ENCODE measurements at regions not wholly inside any gene's neighbourhood (a gene's known extent, or its start where the extent isn't known, plus 50 kb on each side); places are given as distances from the start of the nearest gene placed in this dataset.

DNA sequence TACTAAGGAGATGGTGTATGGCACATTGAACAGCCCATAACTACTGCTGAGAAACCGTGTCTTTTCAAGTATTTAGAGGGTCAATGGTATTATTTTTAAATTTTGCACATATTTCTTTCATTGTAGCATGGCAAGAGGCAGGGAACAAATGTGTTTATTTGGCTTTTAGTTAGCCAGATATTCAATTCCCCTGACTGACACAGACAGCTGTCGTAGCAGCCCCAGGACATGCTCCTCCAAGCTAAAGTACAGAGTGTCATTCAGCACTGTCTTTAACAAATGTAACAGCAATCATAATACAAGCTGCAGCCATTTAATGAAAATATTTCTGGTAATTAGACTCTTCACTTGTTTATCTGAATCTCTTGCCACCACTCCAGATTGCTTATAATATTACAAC, 687.1 kb downstream of the KLHL13 start:
- H3K9me3 Mint-ChIP-seq, result peaks cover 4% of the 10 kb centered on the region
- TF ChIP-seq, protein P1, sequence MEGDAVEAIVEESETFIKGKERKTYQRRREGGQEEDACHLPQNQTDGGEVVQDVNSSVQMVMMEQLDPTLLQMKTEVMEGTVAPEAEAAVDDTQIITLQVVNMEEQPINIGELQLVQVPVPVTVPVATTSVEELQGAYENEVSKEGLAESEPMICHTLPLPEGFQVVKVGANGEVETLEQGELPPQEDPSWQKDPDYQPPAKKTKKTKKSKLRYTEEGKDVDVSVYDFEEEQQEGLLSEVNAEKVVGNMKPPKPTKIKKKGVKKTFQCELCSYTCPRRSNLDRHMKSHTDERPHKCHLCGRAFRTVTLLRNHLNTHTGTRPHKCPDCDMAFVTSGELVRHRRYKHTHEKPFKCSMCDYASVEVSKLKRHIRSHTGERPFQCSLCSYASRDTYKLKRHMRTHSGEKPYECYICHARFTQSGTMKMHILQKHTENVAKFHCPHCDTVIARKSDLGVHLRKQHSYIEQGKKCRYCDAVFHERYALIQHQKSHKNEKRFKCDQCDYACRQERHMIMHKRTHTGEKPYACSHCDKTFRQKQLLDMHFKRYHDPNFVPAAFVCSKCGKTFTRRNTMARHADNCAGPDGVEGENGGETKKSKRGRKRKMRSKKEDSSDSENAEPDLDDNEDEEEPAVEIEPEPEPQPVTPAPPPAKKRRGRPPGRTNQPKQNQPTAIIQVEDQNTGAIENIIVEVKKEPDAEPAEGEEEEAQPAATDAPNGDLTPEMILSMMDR (IDR thresholded peaks at IDR 0.05), result no peak
- TF ChIP-seq EZH2 (IDR thresholded peaks at IDR 0.05), result no peak
- no peak for TF ChIP-seq EZH2phosphoT487 (IDR thresholded peaks at IDR 0.05)
- H3K27me3 Mint-ChIP-seq (ENCODE audit: insufficient read depth, low read depth), result no peaks in the 10 kb centered on the region

DNA sequence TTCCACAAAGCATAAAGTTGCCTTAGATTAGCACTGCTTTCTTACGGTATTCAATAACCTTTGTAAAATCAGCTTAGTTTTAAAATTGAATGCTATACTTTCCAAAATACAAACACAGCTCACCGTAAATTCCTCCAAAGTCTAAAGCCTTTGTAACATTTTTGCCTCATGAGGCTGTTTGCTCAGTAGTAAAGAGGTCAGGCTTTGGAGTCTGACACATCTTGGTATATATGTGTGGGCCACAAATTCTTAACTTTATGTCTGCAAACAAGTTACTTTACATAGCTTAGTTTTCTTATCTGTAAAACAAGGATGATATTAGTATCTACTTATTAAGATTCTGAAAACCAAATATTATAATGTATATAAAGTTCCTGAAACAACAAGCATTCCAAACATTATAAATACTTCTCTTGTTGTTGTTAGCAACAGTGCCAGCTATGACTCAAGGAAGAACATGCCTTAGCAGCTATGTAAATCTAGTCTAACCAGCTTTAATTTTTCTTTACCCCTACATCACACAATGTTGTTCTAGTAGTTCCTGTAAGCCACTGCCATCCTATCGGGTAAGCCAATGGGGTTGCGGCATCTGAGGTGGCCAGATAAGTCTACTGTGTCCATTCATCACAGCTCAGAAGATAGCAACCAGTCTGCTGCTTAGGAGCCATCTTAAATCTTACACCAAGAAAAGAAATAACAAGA, 709.0 kb downstream of the KLHL13 start:
- H3K9me3 ChIP-seq (ENCODE audit: low read depth), result peaks cover 9% of the 10 kb centered on the region
- TF ChIP-seq, protein P1 (IDR thresholded peaks at IDR 0.05), result no peak
- TF ChIP-seq EZH2phosphoT487 (IDR thresholded peaks at IDR 0.05) (no peak), EZH2 (IDR thresholded peaks at IDR 0.05) (no peak)
- H3K36me3 ChIP-seq, result no peaks in the 10 kb centered on the region
- H3K79me2 ChIP-seq (ENCODE audit: low read depth), result no peaks in the 10 kb centered on the region
- no peak for DNase-seq (ENCODE audit: low spot score)
- no peak overlapping the region for H3K9ac ChIP-seq
- no peak overlapping the region for H3K27ac ChIP-seq
- no peak overlapping the region for H3K4me2 ChIP-seq
- Mint-ChIP-seq H3K9me3 (peaks cover 7% of the 10 kb centered on the region), H3K27ac (no peak overlapping the region), H3K4me1 (no peaks in the 10 kb centered on the region), H3K4me3 (no peak overlapping the region), H3K36me3 (no peaks in the 10 kb centered on the region), H3K27me3 (ENCODE audit: insufficient read depth, low read depth) (peaks cover 2% of the 10 kb centered on the region)
- H3K4me1 ChIP-seq, result no peaks in the 10 kb centered on the region
- H3K4me3 ChIP-seq, result no peak overlapping the region
- no peak overlapping the region for H2AFZ ChIP-seq (replicated peaks)
- no peaks in the 10 kb centered on the region for H3F3A ChIP-seq (ENCODE audit: low read depth)
- H4K20me1 ChIP-seq (ENCODE audit: low read depth), result no peaks in the 10 kb centered on the region
- H3K27me3 ChIP-seq, result no peaks in the 10 kb centered on the region

More for the DNA sequence above, 687.1 kb downstream of the KLHL13 start:
- H3K27me3 ChIP-seq, result no peaks in the 10 kb centered on the region
- H3K27ac ChIP-seq, result no peak overlapping the region
- no peaks in the 10 kb centered on the region for H3K36me3 ChIP-seq
- H3K4me3 Mint-ChIP-seq, result no peak overlapping the region
- H3K9ac ChIP-seq, result no peak overlapping the region
- H3K79me2 ChIP-seq (ENCODE audit: low read depth), result no peaks in the 10 kb centered on the region
- no peaks in the 10 kb centered on the region for H3K4me1 Mint-ChIP-seq
- no peaks in the 10 kb centered on the region for H3K4me1 ChIP-seq
- H2AFZ ChIP-seq (replicated peaks), result no peak overlapping the region
- H3K4me2 ChIP-seq, result no peak overlapping the region
- no peak overlapping the region for H3K4me3 ChIP-seq
- peaks cover 5% of the 10 kb centered on the region for H3F3A ChIP-seq (ENCODE audit: low read depth)
- H3K27ac Mint-ChIP-seq, result no peak overlapping the region
- DNase-seq (ENCODE audit: low spot score), result no peak
- H3K9me3 ChIP-seq (ENCODE audit: low read depth), result peaks cover 5% of the 10 kb centered on the region
- H3K36me3 Mint-ChIP-seq, result no peaks in the 10 kb centered on the region
- H4K20me1 ChIP-seq (ENCODE audit: low read depth), result no peaks in the 10 kb centered on the region

DNA sequence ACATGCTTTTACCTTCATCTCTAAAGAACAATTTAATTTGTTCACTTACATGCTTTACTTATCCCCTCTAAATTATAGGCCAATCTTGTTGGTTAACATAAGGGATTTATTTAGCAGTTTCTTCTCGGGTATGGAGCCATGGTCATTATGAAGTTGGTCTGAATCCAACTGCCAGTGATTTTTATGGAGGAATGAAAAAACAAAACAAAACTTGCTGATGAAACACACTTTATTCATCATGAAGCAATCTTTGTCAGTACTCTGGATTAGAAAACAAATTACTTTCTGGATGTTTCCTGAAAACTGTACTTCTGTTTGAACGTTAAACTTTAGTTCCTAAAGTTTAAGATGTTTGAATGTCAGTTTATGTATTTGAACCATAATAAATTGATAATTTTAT, 715.8 kb downstream of the KLHL13 start:
- Histone ChIP-seq H3K9ac (no peak overlapping the region), H3K4me3 (no peak overlapping the region), H2AFZ (replicated peaks) (no peak overlapping the region), H3K4me2 (no peak overlapping the region), H3F3A (ENCODE audit: low read depth) (no peaks in the 10 kb centered on the region), H3K9me3 (ENCODE audit: low read depth) (no peaks in the 10 kb centered on the region), H3K36me3 (no peaks in the 10 kb centered on the region), H3K79me2 (ENCODE audit: low read depth) (no peaks in the 10 kb centered on the region), H3K4me1 (no peaks in the 10 kb centered on the region), H4K20me1 (ENCODE audit: low read depth) (no peaks in the 10 kb centered on the region), H3K27me3 (no peaks in the 10 kb centered on the region), H3K27ac (no peak overlapping the region)
- Mint-ChIP-seq H3K36me3 (no peaks in the 10 kb centered on the region), H3K9me3 (no peaks in the 10 kb centered on the region), H3K27me3 (ENCODE audit: insufficient read depth, low read depth) (peaks cover 2% of the 10 kb centered on the region), H3K27ac (no peak overlapping the region), H3K4me3 (no peak overlapping the region), H3K4me1 (no peaks in the 10 kb centered on the region)
- DNase-seq (ENCODE audit: low spot score), result no peak
- TF ChIP-seq EZH2phosphoT487 (IDR thresholded peaks at IDR 0.05) (no peak), EZH2 (IDR thresholded peaks at IDR 0.05) (no peak)
- TF ChIP-seq, protein P1 (IDR thresholded peaks at IDR 0.05), result no peak

Measured in neural progenitor cell (in vitro differentiated cells).